Skeletal muscle satellite cell (primary cell): ENCODE measurements at regions not wholly inside any gene's neighbourhood (a gene's known extent, or its start where the extent isn't known, plus 50 kb on each side); places are given as distances from the start of the nearest gene placed in this dataset.
A peak's percentile ranks its signal among the peaks of the same experiment; 100 is the strongest.
"Not testable (repeated sequence)": the region's sequence is repeated elsewhere in the genome, so short reads cannot be mapped to it uniquely, and the experiment has no call there.

Experiments used
- H3K27me3 ChIP-seq: 2 replicates; pipeline ENCODE4 v1.7.0; 2013; ENCODE audit warnings: low read length; ENCODE audit not compliant: control insufficient read depth, insufficient read depth
- H3K36me3 ChIP-seq: 2 replicates; pipeline ENCODE4 v1.7.0; 2013; ENCODE audit warnings: mild to moderate bottlenecking, control low read depth, low read length; ENCODE audit not compliant: insufficient read depth
- H3K4me1 ChIP-seq: 2 replicates; pipeline ENCODE4 v1.7.0; 2013; ENCODE audit warnings: low read length; ENCODE audit not compliant: control insufficient read depth, insufficient read depth
- H3K4me2 ChIP-seq: 2 replicates; pipeline ENCODE4 v1.7.0; 2013; ENCODE audit warnings: mild to moderate bottlenecking, low read length
- H3K4me3 ChIP-seq: 2 replicates; pipeline ENCODE4 v1.7.0; 2013; ENCODE audit warnings: low read length
- H3K9ac ChIP-seq: 2 replicates; pipeline ENCODE4 v1.7.0; 2013; ENCODE audit warnings: mild to moderate bottlenecking, low read depth, low read length, moderate library complexity
- H3K9me3 ChIP-seq: replicated peaks from 2 replicates; pipeline ENCODE4 v1.7.0; 2013; ENCODE audit warnings: mild to moderate bottlenecking, control low read depth, low read length

DNA sequence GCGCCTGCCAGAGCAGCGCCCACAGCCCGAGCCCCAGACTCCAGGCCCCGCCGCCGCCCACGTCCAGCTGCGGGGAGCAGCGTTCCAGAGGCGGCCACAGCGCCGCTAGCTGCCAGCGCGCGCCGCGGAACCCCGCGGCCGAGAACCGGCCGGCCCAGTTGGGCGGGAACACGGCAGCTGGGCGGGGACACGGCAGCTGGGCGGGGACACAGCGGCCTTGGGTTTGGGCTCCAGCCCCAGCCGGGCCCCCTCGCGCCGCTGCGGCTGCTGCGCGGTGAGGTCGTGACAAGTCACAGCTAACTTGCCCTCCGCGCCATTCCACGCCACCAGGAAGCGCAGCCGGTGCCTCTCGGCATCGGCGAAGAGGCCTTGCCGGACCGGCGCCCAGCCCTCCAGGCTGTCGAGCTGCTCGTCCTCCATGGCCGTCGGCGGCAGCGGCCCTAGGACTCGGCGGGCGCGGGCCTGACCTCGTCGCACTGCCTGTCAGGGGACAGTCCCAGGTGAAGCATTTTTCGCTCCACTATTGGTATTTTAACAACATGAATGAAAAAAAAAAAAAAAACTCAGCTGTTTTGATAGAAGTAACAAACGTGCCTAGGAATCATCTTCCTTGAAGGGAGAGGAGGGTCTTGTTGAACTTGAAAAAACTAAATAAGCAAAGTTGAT is 56.6 kb upstream of the GOLGA8N start:
- not testable (repeated sequence) for H3K27me3 ChIP-seq, H3K4me1 ChIP-seq, H3K36me3 ChIP-seq, H3K9me3 ChIP-seq
- Histone ChIP-seq H3K9ac (peak overlapping the region; percentile 74), H3K4me3 (peak overlapping the region; percentile 69), H3K4me2 (peak overlapping the region; percentile 74)

DNA sequence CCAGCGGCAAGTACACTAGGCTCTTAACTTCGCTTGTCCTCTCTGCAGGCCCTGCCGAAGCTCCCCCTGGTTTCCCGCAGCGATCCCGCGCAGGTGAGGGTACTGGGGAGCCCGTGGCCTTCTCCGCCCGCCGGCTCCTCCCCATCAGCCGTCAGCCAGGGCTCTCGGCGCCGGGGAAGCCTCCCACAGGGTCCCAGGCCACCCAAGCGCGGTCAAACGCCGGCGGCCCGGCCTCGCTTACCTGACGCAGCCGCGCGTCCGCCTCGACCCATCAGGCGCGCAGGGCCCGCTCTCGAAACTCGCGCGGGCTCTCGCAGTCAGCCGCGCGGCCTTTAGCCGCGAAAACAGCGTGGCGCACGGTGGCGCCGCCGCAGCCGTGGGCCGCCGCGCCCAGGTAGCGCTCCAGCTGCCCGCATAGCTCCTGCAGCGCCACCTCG is 57.2 kb upstream of the GOLGA8N start:
- H3K9me3 ChIP-seq, H3K27me3 ChIP-seq, H3K4me2 ChIP-seq, H3K4me1 ChIP-seq, H3K4me3 ChIP-seq, H3K36me3 ChIP-seq, H3K9ac ChIP-seq: not testable (repeated sequence)

DNA sequence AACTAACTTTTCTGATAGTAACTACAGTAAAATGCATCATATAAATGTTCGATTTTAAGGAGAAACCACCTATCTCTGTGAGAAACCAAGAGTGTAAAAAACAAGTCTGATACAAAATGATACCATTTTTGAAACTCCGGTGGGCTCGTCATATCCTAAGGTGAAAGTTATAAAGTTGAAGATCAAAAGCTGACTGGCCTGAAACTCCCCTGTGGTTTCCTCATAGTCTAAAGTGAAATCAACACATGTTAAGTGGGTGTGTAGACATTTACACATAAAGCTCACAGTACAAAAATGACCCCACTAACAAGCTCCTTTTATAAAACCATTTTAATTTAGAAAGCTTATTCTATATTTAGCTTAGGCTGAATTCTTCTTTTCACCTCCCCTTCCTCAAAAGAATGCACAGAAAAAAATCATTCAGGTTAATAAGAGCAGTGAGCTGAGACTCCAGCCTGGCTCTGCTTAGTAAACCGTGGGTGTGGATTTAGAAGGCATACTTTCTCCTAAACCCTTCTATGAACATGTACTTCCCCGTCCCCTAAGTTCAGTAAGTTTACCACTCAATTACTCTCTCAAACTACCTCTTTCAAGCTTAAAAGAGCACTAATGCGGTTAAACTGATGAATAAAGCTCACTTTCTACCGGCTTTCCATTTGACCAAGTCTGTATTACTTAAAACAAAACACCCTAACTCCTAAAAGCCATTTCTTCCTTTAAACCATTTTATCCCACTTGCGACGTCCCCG is 57.9 kb upstream of the GOLGA8N start:
- H3K36me3 ChIP-seq, H3K4me3 ChIP-seq, H3K9me3 ChIP-seq, H3K4me1 ChIP-seq, H3K4me2 ChIP-seq, H3K9ac ChIP-seq, H3K27me3 ChIP-seq: not testable (repeated sequence)

DNA sequence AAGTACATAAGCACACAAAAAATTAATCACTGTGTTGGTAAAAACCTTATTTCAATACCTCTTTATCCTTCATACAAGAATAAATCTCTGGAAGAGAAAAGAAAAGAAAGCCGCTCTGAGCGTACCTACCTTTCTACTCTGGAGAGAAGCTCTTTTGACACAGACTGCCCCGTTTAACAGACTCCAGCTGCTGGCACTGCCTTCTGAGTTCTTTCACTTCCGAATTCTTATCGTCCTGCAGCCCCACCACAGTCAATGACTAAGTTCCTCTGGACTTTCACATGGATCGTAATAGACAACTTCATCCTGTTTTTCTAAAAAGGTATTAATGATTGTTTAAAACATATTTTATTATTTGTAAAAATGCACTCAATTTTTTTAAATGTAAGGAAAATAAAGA is 67.5 kb upstream of the GOLGA8O start:
- not testable (repeated sequence) for H3K4me3 ChIP-seq, H3K9me3 ChIP-seq, H3K27me3 ChIP-seq, H3K36me3 ChIP-seq, H3K4me1 ChIP-seq, H3K4me2 ChIP-seq, H3K9ac ChIP-seq

DNA sequence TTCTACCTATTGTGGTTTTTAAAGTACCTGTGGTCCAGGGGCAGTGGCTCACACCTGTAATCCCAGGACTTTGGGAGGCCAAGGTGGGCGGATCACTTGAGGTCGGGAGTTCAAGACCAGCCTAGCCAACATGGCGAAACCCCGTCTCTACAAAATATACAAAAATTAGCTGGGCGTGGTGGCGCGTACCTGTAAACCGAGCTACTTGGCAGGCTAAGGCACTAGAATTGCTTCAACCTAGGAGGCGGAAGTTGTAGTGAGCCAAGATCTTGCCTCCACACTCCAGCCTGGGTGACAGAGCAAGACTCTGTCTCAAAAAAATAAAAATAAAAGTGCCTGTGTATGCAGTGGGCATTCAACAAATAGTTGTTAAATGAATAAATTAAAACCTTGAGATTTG is 67.0 kb upstream of the GOLGA8O start:
- H3K36me3 ChIP-seq, H3K4me1 ChIP-seq, H3K27me3 ChIP-seq, H3K4me3 ChIP-seq, H3K9ac ChIP-seq, H3K4me2 ChIP-seq, H3K9me3 ChIP-seq: not testable (repeated sequence)

DNA sequence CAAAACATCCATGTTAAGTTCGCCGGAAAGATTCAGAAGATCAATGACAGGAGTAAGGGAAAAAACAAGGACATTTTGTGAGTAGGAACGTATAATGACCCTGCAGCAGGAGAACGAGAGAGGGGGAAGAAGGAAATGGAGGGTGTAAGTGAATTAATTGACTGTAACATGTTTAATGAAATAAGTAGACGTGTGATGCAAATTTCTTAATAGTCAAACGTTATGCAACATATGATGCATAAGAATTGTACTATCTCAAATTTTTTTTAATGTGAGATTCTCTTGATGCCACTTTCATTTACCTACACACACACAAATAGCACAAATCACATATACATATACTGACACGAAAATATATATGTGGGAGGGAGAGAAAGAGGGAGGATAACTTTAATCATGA is 63.5 kb upstream of the GOLGA8O start:
- not testable (repeated sequence) for H3K36me3 ChIP-seq

DNA sequence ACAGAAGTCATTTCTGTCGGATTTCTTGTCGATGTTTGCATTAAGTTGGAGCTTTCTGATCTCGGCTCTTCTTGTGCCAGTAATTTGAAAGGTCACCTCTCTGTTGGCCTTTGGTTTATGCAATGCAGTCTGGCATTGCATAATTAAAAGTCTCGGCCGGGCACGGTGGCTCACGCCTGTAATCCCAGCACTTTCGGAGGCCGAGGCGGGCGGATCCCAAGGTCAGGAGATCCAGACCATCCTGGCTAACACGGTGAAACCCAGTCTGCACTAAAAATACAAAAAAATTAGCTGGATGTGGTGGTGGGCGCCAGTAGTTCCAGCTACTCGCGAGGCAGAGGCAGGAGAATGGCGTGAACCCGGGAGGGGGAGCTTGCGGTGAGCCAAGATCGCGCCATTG is 62.6 kb upstream of the GOLGA8O start:
- H3K36me3 ChIP-seq, result not testable (repeated sequence)

More for the DNA sequence above, 63.5 kb upstream of the GOLGA8O start:
- not testable (repeated sequence) for H3K4me3 ChIP-seq, H3K9ac ChIP-seq, H3K4me1 ChIP-seq, H3K4me2 ChIP-seq, H3K27me3 ChIP-seq, H3K9me3 ChIP-seq

DNA sequence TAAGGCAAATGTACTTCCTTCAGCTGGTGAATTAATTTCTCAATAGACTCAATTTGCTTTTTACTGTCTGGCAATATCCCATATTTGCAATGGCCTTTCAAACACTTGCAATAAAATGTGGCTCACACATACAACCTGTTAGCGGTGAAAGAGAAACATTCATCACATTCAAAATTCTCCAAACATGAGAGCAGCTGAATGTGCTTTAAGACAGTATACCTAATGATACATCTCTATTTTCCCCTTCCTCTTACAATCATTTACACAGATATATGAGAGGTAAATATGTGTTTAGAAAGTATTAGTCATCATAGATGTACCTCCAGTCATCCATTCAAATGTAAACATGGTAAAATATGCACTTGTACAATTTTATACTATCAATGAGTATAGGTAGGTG is 61.5 kb upstream of the GOLGA8O start:
- not testable (repeated sequence) for H3K4me2 ChIP-seq, H3K9ac ChIP-seq, H3K4me1 ChIP-seq, H3K4me3 ChIP-seq, H3K36me3 ChIP-seq, H3K9me3 ChIP-seq, H3K27me3 ChIP-seq

More for the DNA sequence above, 62.6 kb upstream of the GOLGA8O start:
- H3K4me2 ChIP-seq, H3K9ac ChIP-seq, H3K27me3 ChIP-seq, H3K9me3 ChIP-seq, H3K4me1 ChIP-seq, H3K4me3 ChIP-seq: not testable (repeated sequence)

DNA sequence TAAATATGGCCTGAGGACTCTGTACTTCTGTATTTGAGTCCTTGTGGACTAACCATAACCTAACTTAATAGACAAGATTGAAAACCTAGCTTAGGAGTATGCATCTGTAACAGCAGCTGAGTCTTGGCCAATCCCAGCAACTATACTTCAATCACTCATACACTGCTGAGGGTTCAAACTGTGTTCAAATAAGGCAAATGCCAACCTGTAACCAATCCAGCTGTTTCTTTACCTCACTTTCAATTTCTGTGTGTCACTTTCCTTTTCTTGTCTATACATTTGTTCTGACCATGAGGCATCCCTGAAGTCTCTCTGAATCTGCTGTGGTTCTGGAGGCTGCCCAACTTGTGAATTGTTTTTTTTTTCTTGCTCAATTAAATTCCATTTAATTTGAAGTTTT is 57.9 kb upstream of the GOLGA8O start:
- H3K9me3 ChIP-seq, result not testable (repeated sequence)

DNA sequence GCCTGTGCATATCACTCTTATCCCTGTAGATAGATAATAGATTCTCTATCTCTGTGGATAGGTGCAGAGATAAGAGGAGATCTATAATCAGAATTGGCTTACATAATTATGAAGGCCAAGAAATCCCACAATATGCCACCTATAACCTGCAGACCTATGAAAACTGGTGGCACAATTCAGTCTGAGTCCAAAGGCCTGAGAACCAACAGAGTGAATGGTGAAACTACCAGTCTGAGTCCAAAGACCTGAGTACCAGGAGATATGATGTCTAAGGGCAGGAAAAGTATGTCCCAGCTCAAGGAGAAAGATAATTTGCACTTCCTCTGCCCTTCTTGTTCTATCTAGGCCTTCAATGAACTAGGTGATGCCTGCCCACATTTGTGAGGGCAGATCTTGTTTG is 54.6 kb upstream of the GOLGA8O start:
- not testable (repeated sequence) for H3K36me3 ChIP-seq, H3K4me3 ChIP-seq, H3K4me2 ChIP-seq, H3K4me1 ChIP-seq, H3K27me3 ChIP-seq, H3K9ac ChIP-seq, H3K9me3 ChIP-seq

More for the DNA sequence above, 57.9 kb upstream of the GOLGA8O start:
- not testable (repeated sequence) for H3K27me3 ChIP-seq, H3K4me1 ChIP-seq, H3K9ac ChIP-seq, H3K4me3 ChIP-seq, H3K4me2 ChIP-seq, H3K36me3 ChIP-seq

DNA sequence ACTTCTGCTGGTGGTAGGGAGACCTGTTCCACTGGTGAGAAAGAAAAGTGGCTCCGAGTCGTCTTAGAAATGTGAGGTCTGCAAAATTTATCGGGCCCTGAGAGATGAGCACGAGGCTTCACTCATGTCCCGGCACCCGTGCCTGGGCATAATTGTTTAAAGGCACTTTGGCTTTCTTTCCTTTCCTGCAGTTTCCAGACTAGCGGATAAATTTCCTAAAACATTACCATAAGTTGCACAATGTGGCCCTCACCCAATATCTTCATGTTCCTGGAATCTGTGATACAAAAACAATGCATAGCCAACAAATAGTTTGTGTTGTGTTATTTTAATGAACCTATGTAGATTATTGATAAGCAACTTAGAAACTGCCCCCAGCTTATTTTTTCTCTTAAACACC is 52.6 kb upstream of the GOLGA8O start:
- H3K4me1 ChIP-seq, H3K4me3 ChIP-seq, H3K36me3 ChIP-seq, H3K4me2 ChIP-seq, H3K9me3 ChIP-seq, H3K27me3 ChIP-seq, H3K9ac ChIP-seq: not testable (repeated sequence)

DNA sequence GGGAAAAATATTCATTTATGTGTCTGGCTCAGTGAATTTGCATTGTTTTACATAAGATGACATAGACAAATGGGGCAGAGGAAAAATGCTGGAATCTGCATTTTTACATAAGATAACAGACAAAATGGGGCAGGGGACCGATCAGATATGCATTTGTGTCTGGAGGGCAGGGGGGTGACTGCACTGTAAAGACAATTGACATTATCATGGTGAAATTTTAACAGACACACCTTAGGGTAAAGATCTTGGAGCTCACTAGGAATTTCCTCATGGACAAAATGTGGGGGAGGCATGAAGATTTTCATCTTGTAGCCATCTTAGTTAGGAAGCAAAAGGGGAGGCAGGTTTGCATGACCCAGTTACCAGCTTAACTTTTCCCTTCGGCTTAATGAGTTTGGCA is 51.4 kb upstream of the GOLGA8O start:
- not testable (repeated sequence) for H3K4me2 ChIP-seq, H3K36me3 ChIP-seq, H3K9me3 ChIP-seq, H3K27me3 ChIP-seq, H3K4me3 ChIP-seq, H3K4me1 ChIP-seq, H3K9ac ChIP-seq
